ENCODE measurements at regions not wholly inside any gene's neighbourhood (a gene's known extent, or its start where the extent isn't known, plus 50 kb on each side); places are given as distances from the start of the nearest gene placed in this dataset.

DNA sequence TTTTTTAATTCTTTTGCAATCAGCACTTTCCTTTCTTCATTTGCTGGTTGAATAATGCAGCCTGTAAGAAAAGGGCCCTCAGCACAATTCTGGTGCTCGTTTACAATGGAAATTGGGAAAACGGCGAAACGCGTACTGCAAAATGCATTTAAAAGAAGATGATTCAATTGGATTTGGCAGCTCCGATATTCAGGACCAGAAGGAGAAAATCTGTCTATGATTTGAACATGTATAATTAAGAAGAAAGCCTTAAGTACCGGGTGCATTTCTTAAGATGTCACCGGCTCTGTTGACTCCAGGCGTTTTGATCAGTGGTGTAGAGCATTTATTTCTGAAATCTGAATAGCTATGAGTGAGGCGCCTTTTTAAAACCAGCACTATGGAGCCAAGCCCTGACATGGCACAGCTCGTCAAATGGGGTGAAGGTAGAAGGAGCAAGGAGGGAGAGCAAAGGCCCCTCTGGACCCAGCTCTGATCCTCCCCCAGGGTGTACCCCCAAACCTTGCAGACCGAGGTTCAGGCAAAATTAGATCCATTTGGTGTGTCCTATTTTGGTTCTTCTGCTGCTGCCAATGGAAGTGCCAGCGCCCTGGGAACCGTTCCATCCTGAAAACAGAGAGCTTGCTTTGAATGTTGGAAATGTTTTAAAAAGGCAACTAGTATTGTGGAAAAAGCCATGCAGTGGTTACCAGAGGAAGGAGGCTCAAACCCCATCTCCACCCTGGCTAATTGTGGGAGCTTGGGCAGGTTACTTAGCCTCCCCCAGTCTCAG is 161.4 kb upstream of the RPL38 start (continued):
- TF ChIP-seq ATF2 (IDR thresholded peaks at IDR 0.05; ENCODE audit: low read length) (no peak), USF2 (IDR thresholded peaks at IDR 0.05; ENCODE audit: low read length) (no peak), CBX8 (IDR thresholded peaks at IDR 0.05; ENCODE audit: borderline replicate concordance, low read depth, low read length) (no peak), SRF (IDR thresholded peaks at IDR 0.05; ENCODE audit: low read depth, low read length) (no peak), KDM1A (IDR thresholded peaks at IDR 0.05; ENCODE audit: borderline replicate concordance, low read length) (no peak), SP2 (IDR thresholded peaks at IDR 0.05; ENCODE audit: low read length) (no peak)
